MM.1S (cell line): ENCODE measurements at regions not wholly inside any gene's neighbourhood (a gene's known extent, or its start where the extent isn't known, plus 50 kb on each side); places are given as distances from the start of the nearest gene placed in this dataset.

ENCODE experiments used
- EZH2phosphoT487 ChIP-seq: fragments of 300-600 bp; sonication (generic); IDR thresholded peaks from 2 replicates; pipeline ENCODE4 v1.6.1; 2018; ENCODE audit warnings: antibody characterized with exemption, low read length
- TF ChIP-seq, protein P1 (sequence below): fragments of 300-600 bp; sonication (generic); IDR thresholded peaks from 2 replicates; pipeline ENCODE4 v1.5.1; 2016; ENCODE audit warnings: antibody characterized with exemption, low read length, mixed read lengths

- TF ChIP-seq, protein P1, sequence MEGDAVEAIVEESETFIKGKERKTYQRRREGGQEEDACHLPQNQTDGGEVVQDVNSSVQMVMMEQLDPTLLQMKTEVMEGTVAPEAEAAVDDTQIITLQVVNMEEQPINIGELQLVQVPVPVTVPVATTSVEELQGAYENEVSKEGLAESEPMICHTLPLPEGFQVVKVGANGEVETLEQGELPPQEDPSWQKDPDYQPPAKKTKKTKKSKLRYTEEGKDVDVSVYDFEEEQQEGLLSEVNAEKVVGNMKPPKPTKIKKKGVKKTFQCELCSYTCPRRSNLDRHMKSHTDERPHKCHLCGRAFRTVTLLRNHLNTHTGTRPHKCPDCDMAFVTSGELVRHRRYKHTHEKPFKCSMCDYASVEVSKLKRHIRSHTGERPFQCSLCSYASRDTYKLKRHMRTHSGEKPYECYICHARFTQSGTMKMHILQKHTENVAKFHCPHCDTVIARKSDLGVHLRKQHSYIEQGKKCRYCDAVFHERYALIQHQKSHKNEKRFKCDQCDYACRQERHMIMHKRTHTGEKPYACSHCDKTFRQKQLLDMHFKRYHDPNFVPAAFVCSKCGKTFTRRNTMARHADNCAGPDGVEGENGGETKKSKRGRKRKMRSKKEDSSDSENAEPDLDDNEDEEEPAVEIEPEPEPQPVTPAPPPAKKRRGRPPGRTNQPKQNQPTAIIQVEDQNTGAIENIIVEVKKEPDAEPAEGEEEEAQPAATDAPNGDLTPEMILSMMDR = no peak
- TF ChIP-seq EZH2phosphoT487 = no peak
These were observed 341.4 kb downstream of the KLF12 start for GRCh38 chr13:73792796-73793195.
